Astrocyte of the cerebellum (primary cell): ENCODE measurements at regions not wholly inside any gene's neighbourhood (a gene's known extent, or its start where the extent isn't known, plus 50 kb on each side); places are given as distances from the start of the nearest gene placed in this dataset.

Experiments used
- DNase-seq: peaks from one replicate; pipeline ENCODE4 v3.0.0-alpha.2; 2011; ENCODE audit warnings: low read depth
- H3K4me3 ChIP-seq: 2 replicates; pipeline ENCODE4 v1.5.1; 2011; ENCODE audit warnings: mild to moderate bottlenecking, low read depth, low read length, moderate library complexity
- CTCF ChIP-seq: IDR thresholded peaks from 2 replicates; pipeline ENCODE4 v1.5.1; 2012; ENCODE audit warnings: low read length, low read depth, moderate library complexity, mild to moderate bottlenecking; ENCODE audit errors: missing control alignments
- in situ Hi-C: cut with HindIII; loops from 2 replicates; pipeline ENCODE4 v1.10.0; 2017; ENCODE audit warnings: low sequenced_read_pairs

GRCh38 chr13:99119656-99120055, 81.0 kb upstream of the UBAC2 start:
- TF ChIP-seq CTCF, result no peak
- in situ Hi-C loops, result no loop called here
- DNase-seq, result no peak
- H3K4me3 ChIP-seq, result no peak overlapping the region

- no peak for DNase-seq
- in situ Hi-C loops, result no loop called here
- TF ChIP-seq CTCF, result no peak
- no peak overlapping the region for H3K4me3 ChIP-seq
Measured at GRCh38 chr13:99120751-99121150, 79.9 kb upstream of the UBAC2 start.

GRCh38 chr13:99122171-99122570, 78.5 kb upstream of the UBAC2 start:
- TF ChIP-seq CTCF, result no peak
- no peak for DNase-seq
- in situ Hi-C loops, result no loop called here
- H3K4me3 ChIP-seq, result no peak overlapping the region

GRCh38 chr13:99123101-99124045, 77.3 kb upstream of the UBAC2 start:
- DNase-seq, result no peak
- in situ Hi-C loops, result no loop called here
- no peak for TF ChIP-seq CTCF
- no peak overlapping the region for H3K4me3 ChIP-seq

- in situ Hi-C loops, result no loop called here
- no peak overlapping the region for H3K4me3 ChIP-seq
- no peak for DNase-seq
- no peak for TF ChIP-seq CTCF
Measured at GRCh38 chr13:99124046-99124400, 76.6 kb upstream of the UBAC2 start.

- TF ChIP-seq CTCF, result no peak
- in situ Hi-C loops, result no loop called here
- no peak overlapping the region for H3K4me3 ChIP-seq
- DNase-seq, result peak; percentile 1
Measured at GRCh38 chr13:99124794-99125316, 75.8 kb upstream of the UBAC2 start.
